IMR-90 (cell line): ENCODE measurements at regions not wholly inside any gene's neighbourhood (a gene's known extent, or its start where the extent isn't known, plus 50 kb on each side); places are given as distances from the start of the nearest gene placed in this dataset.

Experiments
- ATAC-seq: fragments of 200-7000 bp; cut with Tn5 transposase; 2 replicates; pipeline ENCODE4 v1.9.1; 2020; ENCODE audit warnings: low read depth, mild to moderate bottlenecking, moderate library complexity
- BruUV-seq: library from RNA; stranded (reverse); fragments of 400-500 nt; replicated peaks from 2 replicates; lab custom pipeline; 2021; lab: Mats Ljungman, UMichigan
- CTCF ChIA-PET: fragments of 300-600 bp; formaldehyde crosslinking; extraction: SDS; loops from one replicate; lab custom pipeline; 2021; ENCODE audit warnings: antibody characterized with exemption; lab: Yijun Ruan, JAX
- POLR2A ChIA-PET: fragments of 300-600 bp; sonication (Branson Sonifier 250); formaldehyde crosslinking; loops from one replicate; lab custom pipeline; 2022; ENCODE audit warnings: antibody characterized with exemption; ENCODE audit not compliant: unreplicated experiment; lab: Charles Lee
- DNase-seq: peaks from one replicate; pipeline ENCODE4 v3.0.0; 2013
- H2AFZ ChIP-seq: replicated peaks from 2 replicates; pipeline ENCODE3; 2013; ENCODE audit warnings: low read length, mild to moderate bottlenecking; ENCODE audit not compliant: poor library complexity
- H2AK5ac ChIP-seq: 2 replicates; pipeline ENCODE4 v1.6.1; 2013; ENCODE audit warnings: low read depth, low read length, inconsistent platforms
- H2AK9ac ChIP-seq: replicated peaks from 2 replicates; pipeline ENCODE3; 2013; ENCODE audit warnings: mild to moderate bottlenecking, low read depth, low read length, moderate library complexity; ENCODE audit not compliant: poor library complexity
- H2BK120ac ChIP-seq: 2 replicates; pipeline ENCODE4 v1.6.1; 2013; ENCODE audit warnings: low read depth, low read length, inconsistent platforms
- H2BK15ac ChIP-seq: 3 replicates; pipeline ENCODE4 v1.6.1; 2013; ENCODE audit warnings: low read depth, low read length, inconsistent platforms
- H2BK20ac ChIP-seq: 2 replicates; pipeline ENCODE4 v1.6.1; 2013; ENCODE audit warnings: low read depth, mild to moderate bottlenecking, inconsistent platforms, low read length, moderate library complexity
- H2BK5ac ChIP-seq: 2 replicates; pipeline ENCODE4 v1.6.1; 2013; ENCODE audit warnings: mild to moderate bottlenecking, low read depth, low read length, inconsistent platforms; ENCODE audit not compliant: poor library complexity, severe bottlenecking
- H3K14ac ChIP-seq: replicated peaks from 2 replicates; pipeline ENCODE4 v1.6.1; 2013; ENCODE audit warnings: low read depth, low read length, inconsistent platforms
- H3K18ac ChIP-seq: 2 replicates; pipeline ENCODE4 v1.6.1; 2013; ENCODE audit warnings: low read depth, low read length, control low read depth
- H3K23ac ChIP-seq: 2 replicates; pipeline ENCODE4 v1.6.1; 2013; ENCODE audit warnings: low read depth, low read length, inconsistent platforms
- H3K27ac ChIP-seq: 2 replicates; pipeline ENCODE4 v1.5.1; 2013; ENCODE audit warnings: mild to moderate bottlenecking, control low read depth, low read length; ENCODE audit not compliant: insufficient read depth
- H3K27me3 ChIP-seq: 2 replicates; pipeline ENCODE4 v1.6.1; 2013; ENCODE audit warnings: low read length; ENCODE audit not compliant: control insufficient read depth, insufficient read depth
- H3K36me3 ChIP-seq: 2 replicates; pipeline ENCODE4 v1.6.1; 2013; ENCODE audit warnings: low read length, mixed read lengths; ENCODE audit not compliant: control insufficient read depth, insufficient read depth
- H3K4ac ChIP-seq: 2 replicates; pipeline ENCODE4 v1.6.1; 2013; ENCODE audit warnings: low read depth, low read length, inconsistent platforms
- H3K4me1 ChIP-seq: 2 replicates; pipeline ENCODE4 v1.6.1; 2013; ENCODE audit warnings: low read length, mixed read lengths; ENCODE audit not compliant: control insufficient read depth, insufficient read depth
- H3K4me2 ChIP-seq: 2 replicates; pipeline ENCODE4 v1.6.1; 2013; ENCODE audit warnings: low read depth, mild to moderate bottlenecking, control low read depth, low read length, moderate library complexity
- H3K4me3 ChIP-seq: 2 replicates; pipeline ENCODE4 v1.5.1; 2013; ENCODE audit warnings: low read depth, mild to moderate bottlenecking, control low read depth, low read length, moderate library complexity; ENCODE audit not compliant: insufficient read depth
- H3K56ac ChIP-seq: 2 replicates; pipeline ENCODE4 v1.6.1; 2013; ENCODE audit warnings: low read length, inconsistent platforms; ENCODE audit not compliant: insufficient read depth; ENCODE audit errors: extremely low read depth
- H3K79me1 ChIP-seq, 2 experiments: 2 replicates each; pipeline ENCODE4 v1.6.1; 2013; ENCODE audit warnings: low read length in 2 of 2, inconsistent platforms in 1 of 2, low read depth in 1 of 2
- H3K9ac ChIP-seq: 2 replicates; pipeline ENCODE4 v1.6.1; 2013; ENCODE audit warnings: low read depth, low read length, control low read depth
- H3K9me1 ChIP-seq: 2 replicates; pipeline ENCODE4 v1.6.1; 2013; ENCODE audit warnings: low read length, inconsistent platforms; ENCODE audit not compliant: insufficient read depth
- H3K9me3 ChIP-seq: 2 replicates; pipeline ENCODE4 v1.6.1; 2013; ENCODE audit warnings: low read length; ENCODE audit not compliant: control insufficient read depth, insufficient read depth
- H4K20me1 ChIP-seq: 2 replicates; pipeline ENCODE4 v1.6.1; 2013; ENCODE audit warnings: low read length, inconsistent platforms; ENCODE audit not compliant: insufficient read depth
- H4K5ac ChIP-seq: 2 replicates; pipeline ENCODE4 v1.6.1; 2013; ENCODE audit warnings: mild to moderate bottlenecking, low read depth, low read length, control low read depth
- H4K8ac ChIP-seq, 2 experiments: 2 replicates each; pipeline ENCODE4 v1.6.1; 2013; ENCODE audit warnings: low read depth in 2 of 2, low read length in 2 of 2, control low read depth in 1 of 2, inconsistent platforms in 1 of 2
- H4K91ac ChIP-seq: 2 replicates; pipeline ENCODE4 v1.6.1; 2013; ENCODE audit warnings: low read depth, low read length, inconsistent platforms; ENCODE audit not compliant: insufficient read depth
- BHLHE40 ChIP-seq: fragments of 150-350 bp; IDR thresholded peaks from 2 replicates; pipeline ENCODE4 v1.6.1; 2016; ENCODE audit warnings: mild to moderate bottlenecking, low read depth, low read length
- CEBPB ChIP-seq: IDR thresholded peaks from 2 replicates; pipeline ENCODE4 v1.6.1; 2012; ENCODE audit warnings: low read depth, low read length, improper control_type of control experiment
- CHD1 ChIP-seq: IDR thresholded peaks from 2 replicates; pipeline ENCODE4 v1.6.1; 2012; ENCODE audit warnings: low read depth, low read length, improper control_type of control experiment
- CTCF ChIP-seq: conservative IDR thresholded peaks from 2 replicates; pipeline ENCODE4 v1.5.1; 2012; ENCODE audit warnings: mild to moderate bottlenecking, low read depth, low read length, improper control_type of control experiment
- ELK1 ChIP-seq: fragments of 150-350 bp; IDR thresholded peaks from 2 replicates; pipeline ENCODE4 v1.6.1; 2016; ENCODE audit warnings: low read depth, mild to moderate bottlenecking, low read length, moderate library complexity, borderline replicate concordance
- FOS ChIP-seq: fragments of 150-350 bp; IDR thresholded peaks from 2 replicates; pipeline ENCODE4 v1.6.1; 2016; ENCODE audit warnings: low read depth, low read length
- MAFK ChIP-seq: IDR thresholded peaks from 2 replicates; pipeline ENCODE4 v1.6.1; 2012; ENCODE audit warnings: low read depth, low read length, improper control_type of control experiment
- MAZ ChIP-seq: IDR thresholded peaks from 2 replicates; pipeline ENCODE4 v1.6.1; 2012; ENCODE audit warnings: low read depth, mild to moderate bottlenecking, low read length, improper control_type of control experiment, moderate library complexity, borderline replicate concordance
- MXI1 ChIP-seq: IDR thresholded peaks from 2 replicates; pipeline ENCODE4 v1.6.1; 2012; ENCODE audit warnings: low read depth, mild to moderate bottlenecking, low read length, moderate library complexity, borderline replicate concordance
- NFE2L2 ChIP-seq: fragments of 150-350 bp; IDR thresholded peaks from 2 replicates; pipeline ENCODE4 v1.6.1; 2016; ENCODE audit warnings: low read depth, mild to moderate bottlenecking, low read length
- POLR2A ChIP-seq: IDR thresholded peaks from 2 replicates; pipeline ENCODE4 v1.6.1; 2012; ENCODE audit warnings: mild to moderate bottlenecking, low read depth, low read length
- RAD21 ChIP-seq: IDR thresholded peaks from 2 replicates; pipeline ENCODE4 v1.6.1; 2012; ENCODE audit warnings: low read length, improper control_type of control experiment
- RCOR1 ChIP-seq: IDR thresholded peaks from 2 replicates; pipeline ENCODE4 v1.6.1; 2012; ENCODE audit warnings: mild to moderate bottlenecking, low read length, improper control_type of control experiment; ENCODE audit not compliant: insufficient replicate concordance
- RFX5 ChIP-seq: IDR thresholded peaks from 2 replicates; pipeline ENCODE4 v1.8.0; 2012; ENCODE audit warnings: low read depth, mild to moderate bottlenecking, low read length, moderate library complexity
- SMC3 ChIP-seq: fragments of 150-350 bp; IDR thresholded peaks from 2 replicates; pipeline ENCODE4 v1.6.1; 2016; ENCODE audit warnings: low read depth, mild to moderate bottlenecking, antibody characterized with exemption, low read length, moderate library complexity
- USF2 ChIP-seq: fragments of 150-350 bp; IDR thresholded peaks from 2 replicates; pipeline ENCODE4 v1.6.1; 2017; ENCODE audit warnings: mild to moderate bottlenecking, antibody characterized with exemption, low read length, low read depth
- WGBS, 2 experiments: methylation state at CpG; one replicate each; pipeline versions ENCODE4 v1.1.5 to v1.1.7; 2013; ENCODE audit warnings: missing lambda C conversion rate in 2 of 2; ENCODE audit not compliant: insufficient read length in 1 of 2; ENCODE audit errors: extremely low coverage in 2 of 2; 5-methylcytosine and 5-hydroxymethylcytosine counted together
- dilution Hi-C: fragments of 300-500 bp; cut with HindIII; formaldehyde crosslinking; loops from one replicate; pipeline ENCODE4 v1.14.3; 2018; ENCODE audit warnings: low sequenced_read_pairs; ENCODE audit not compliant: unreplicated experiment
- in situ Hi-C: fragments of 300-500 bp; cut with MboI; formaldehyde crosslinking; loops from 3 replicates; pipeline ENCODE4 v1.14.3; 2019; ENCODE audit warnings: low sequenced_read_pairs, inconsistent platforms, mixed read lengths
- intact Hi-C: fragments of 100-400 bp; cut with micrococcal nuclease; formaldehyde crosslinking; loops from 2 replicates; pipeline ENCODE4 v1.10.0; 2022

GRCh38 chr4:77308843-77309242 is 151.8 kb downstream of the CCNG2 start:
- Histone ChIP-seq H3K56ac (no peak overlapping the region), H3K9me1 (no peaks in the 10 kb centered on the region), H4K91ac (no peak overlapping the region), H3K23ac (no peak overlapping the region), H3K14ac (no peak overlapping the region), H3K4me1 (no peaks in the 10 kb centered on the region), H3K4ac (no peak overlapping the region), H4K8ac (no peak overlapping the region), H3K4me2 (no peak overlapping the region), H3K36me3 (no peaks in the 10 kb centered on the region), H3K27ac (no peak overlapping the region), H2AK5ac (no peak overlapping the region), H2AK9ac (no peak overlapping the region), H3K27me3 (no peaks in the 10 kb centered on the region; the same call in 1 of the 2 replicates), H4K5ac (no peak overlapping the region), H3K9me3 (no peaks in the 10 kb centered on the region), H3K9ac (no peak overlapping the region), H4K20me1 (no peaks in the 10 kb centered on the region; the same call in 1 of the 2 replicates), H2AFZ (no peak overlapping the region), H2BK15ac (no peak overlapping the region), H2BK5ac (no peak overlapping the region), H3K18ac (no peak overlapping the region), H2BK120ac (no peak overlapping the region), H2BK20ac (no peak overlapping the region), H3K4me3 (no peak overlapping the region), H3K79me1 (no peaks in the 10 kb centered on the region)
- dilution Hi-C loops (no loop called here), in situ Hi-C loops (no loop called here), intact Hi-C loops (loop anchor here (1.0 to 10.0 kb wide), 3 partner anchors 69 to 234 kb away; partner anchors contain the start of gene CCNI)
- CTCF ChIA-PET, result no interaction called here
- BruUV-seq, result no TSS peak
- peak; percentile 35 for DNase-seq
- ATAC-seq, result peak; percentile 77
- POLR2A ChIA-PET, result no interaction called here
- TF ChIP-seq BHLHE40 (no peak), SMC3 (peak; percentile 42), MAFK (no peak), CHD1 (no peak), ELK1 (no peak), RAD21 (peak; percentile 55), CTCF (peak; percentile 54), RCOR1 (no peak), POLR2A (no peak), NFE2L2 (no peak), CEBPB (no peak), MXI1 (no peak), FOS (no peak), USF2 (no peak), RFX5 (no peak), MAZ (no peak)
- no CpG with 5 or more reads among the region's 1 CpG for WGBS, 2 experiments
